Heart right ventricle (tissue), 16 donors: ENCODE measurements at regions not wholly inside any gene's neighbourhood (a gene's known extent, or its start where the extent isn't known, plus 50 kb on each side); places are given as distances from the start of the nearest gene placed in this dataset.
A peak's percentile ranks its signal among the peaks of the same experiment; 100 is the strongest.

Experiments used
- ATAC-seq, 8 donors: fragments of 200-7000 bp; cut with Tn5 transposase; one replicate each; pipeline ENCODE4 v1.9.1; 2020; ENCODE audit warnings: mild to moderate bottlenecking in 8 of 8, moderate library complexity in 8 of 8, moderate number of reproducible peaks in 1 of 8
- DNase-seq, 2 donors: peaks; one replicate each; pipeline ENCODE4 v3.0.0-alpha.2; 2020
- H3K27ac ChIP-seq, 10 donors: fragments of 200-600 bp; sonication (generic) in 2 of 10; one replicate each; pipeline versions ENCODE4 v1.5.0 to v1.8.0; 2020 to 2022; ENCODE audit warnings: mild to moderate bottlenecking in 3 of 10
- H3K27me3 ChIP-seq, 7 donors: fragments of 200-600 bp; one replicate each; pipeline ENCODE4 v1.8.0; 2021 to 2022; ENCODE audit warnings: mild to moderate bottlenecking in 2 of 7
- H3K36me3 ChIP-seq, 9 donors: fragments of 200-600 bp; sonication (generic) in 1 of 9; one replicate each; pipeline versions ENCODE4 v1.5.0 to v1.8.0; 2020 to 2022; ENCODE audit warnings: mild to moderate bottlenecking in 2 of 9
- H3K4me1 ChIP-seq, 9 donors: fragments of 200-600 bp; sonication (generic) in 1 of 9; one replicate each; pipeline versions ENCODE4 v1.5.0 to v1.8.0; 2020 to 2022; ENCODE audit warnings: mild to moderate bottlenecking in 4 of 9
- H3K4me3 ChIP-seq, 10 donors: fragments of 200-600 bp; sonication (generic) in 2 of 10; one replicate each; pipeline versions ENCODE4 v1.5.0 to v1.8.0; 2020 to 2022; ENCODE audit warnings: mild to moderate bottlenecking in 7 of 10, moderate library complexity in 2 of 10
- H3K9me3 ChIP-seq, 11 donors: fragments of 200-600 bp in 10 of 11; sonication (generic) in 2 of 11; one replicate each; pipeline versions ENCODE4 v1.5.0 to v1.8.0; 2013 to 2022; ENCODE audit warnings: mild to moderate bottlenecking in 2 of 11, control low read depth in 1 of 11, moderate library complexity in 1 of 11
- WGBS, 2 donors: extraction: QIAGEN DNeasy Blood & Tissue Kit; methylation state at CpG; one replicate each; pipeline ENCODE4 v1.1.7; 2013; ENCODE audit warnings: inconsistent platforms in 1 of 2; 5-methylcytosine and 5-hydroxymethylcytosine counted together
- intact Hi-C, 10 donors: fragments of 100-400 bp; cut with DNase I; formaldehyde crosslinking; loops; one replicate each; pipeline versions ENCODE4 v1.11.1 to v1.14.2; 2022
- TF ChIP-seq, protein P1 (sequence below), 9 donors: fragments of 200-600 bp; sonication (generic) in 2 of 9; IDR thresholded peaks; one replicate each; pipeline versions ENCODE4 v1.5.0 to v1.8.0; 2021 to 2022; ENCODE audit warnings: antibody characterized with exemption in 9 of 9, mild to moderate bottlenecking in 5 of 9, moderate library complexity in 1 of 9
- donor health status: Arrhythmogenic right ventricular cardiomyopathy.
- donor health status: ischemic (EF 13 %, LVEDD 7.1; RV severe dilation, severe dysfunction).
- donor health status: healthy with polysubstance abuse.
- donor health status: DM: no; HTN: yes; CAD: no.
- donor health status: DM: no; HTN: no; CAD: no.
- donor health status: ischemic (EF 25% LVEDD 6.9; RV normal size, moderate dysfunction).
- donor health status: ischemic (EF 25% LVEDD 5.7; RV mildly dilated, moderate dysfunction).
- donor health status: healthy.
- donor health status: DM: yes; HTN: yes; CAD: no.
- donor health status: Ischemic cardiomyopathy.
- donor health status: ischemic (EF 35%, LVEDD 5.7; RV mildly dilated, moderate dysfunction).
- donor health status: nonischemic (EF 11% LVEDD 7.7; RV severe dilation, severe dysfunction).
- donor health status: DM: yes; HTN: yes; CAD: no.
- donor health status: PGD.
- donor health status: ischemic (EF 29% LVEDD 5.4; RV normal size, mild dysfunction).
- donor health status: nonischemic (EF 23%, LVEDD 6.1; RV moderate dilation, normal function).

DNA sequence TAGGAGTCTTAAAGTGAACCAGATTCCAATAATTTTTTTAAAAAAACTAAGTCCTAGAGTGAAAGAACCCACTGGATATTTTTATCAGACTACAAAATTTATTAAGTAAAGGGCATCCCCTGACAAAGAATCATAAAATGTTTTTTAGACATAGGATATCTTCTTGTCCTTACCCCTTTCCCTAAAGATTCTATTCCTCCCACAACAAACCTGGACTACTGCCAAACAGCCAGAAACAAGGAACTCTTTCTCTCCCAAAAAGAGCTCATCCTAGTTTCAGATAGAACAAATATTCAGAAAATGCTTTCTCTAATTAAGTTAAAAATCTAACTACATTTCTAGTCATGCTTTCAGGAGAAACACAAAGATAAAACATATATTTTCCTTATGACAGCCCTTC lies 327.1 kb downstream of the FAM181B start:
- no peaks in the 10 kb centered on the region for H3K27me3 ChIP-seq
- H3K36me3 ChIP-seq = no peaks in the 10 kb centered on the region
- H3K27ac ChIP-seq = no peak overlapping the region
- DNase-seq (no peak), ATAC-seq (no peak)
- H3K4me1 ChIP-seq = no peaks in the 10 kb centered on the region
- peaks cover 0 to 4% (median 0%) of the 10 kb centered on the region in 11 donors for H3K9me3 ChIP-seq
- H3K4me3 ChIP-seq = no peak overlapping the region
- TF ChIP-seq, protein P1, sequence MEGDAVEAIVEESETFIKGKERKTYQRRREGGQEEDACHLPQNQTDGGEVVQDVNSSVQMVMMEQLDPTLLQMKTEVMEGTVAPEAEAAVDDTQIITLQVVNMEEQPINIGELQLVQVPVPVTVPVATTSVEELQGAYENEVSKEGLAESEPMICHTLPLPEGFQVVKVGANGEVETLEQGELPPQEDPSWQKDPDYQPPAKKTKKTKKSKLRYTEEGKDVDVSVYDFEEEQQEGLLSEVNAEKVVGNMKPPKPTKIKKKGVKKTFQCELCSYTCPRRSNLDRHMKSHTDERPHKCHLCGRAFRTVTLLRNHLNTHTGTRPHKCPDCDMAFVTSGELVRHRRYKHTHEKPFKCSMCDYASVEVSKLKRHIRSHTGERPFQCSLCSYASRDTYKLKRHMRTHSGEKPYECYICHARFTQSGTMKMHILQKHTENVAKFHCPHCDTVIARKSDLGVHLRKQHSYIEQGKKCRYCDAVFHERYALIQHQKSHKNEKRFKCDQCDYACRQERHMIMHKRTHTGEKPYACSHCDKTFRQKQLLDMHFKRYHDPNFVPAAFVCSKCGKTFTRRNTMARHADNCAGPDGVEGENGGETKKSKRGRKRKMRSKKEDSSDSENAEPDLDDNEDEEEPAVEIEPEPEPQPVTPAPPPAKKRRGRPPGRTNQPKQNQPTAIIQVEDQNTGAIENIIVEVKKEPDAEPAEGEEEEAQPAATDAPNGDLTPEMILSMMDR (IDR thresholded peaks at IDR 0.05) = no peak
- intact Hi-C loops = no loop called here

DNA sequence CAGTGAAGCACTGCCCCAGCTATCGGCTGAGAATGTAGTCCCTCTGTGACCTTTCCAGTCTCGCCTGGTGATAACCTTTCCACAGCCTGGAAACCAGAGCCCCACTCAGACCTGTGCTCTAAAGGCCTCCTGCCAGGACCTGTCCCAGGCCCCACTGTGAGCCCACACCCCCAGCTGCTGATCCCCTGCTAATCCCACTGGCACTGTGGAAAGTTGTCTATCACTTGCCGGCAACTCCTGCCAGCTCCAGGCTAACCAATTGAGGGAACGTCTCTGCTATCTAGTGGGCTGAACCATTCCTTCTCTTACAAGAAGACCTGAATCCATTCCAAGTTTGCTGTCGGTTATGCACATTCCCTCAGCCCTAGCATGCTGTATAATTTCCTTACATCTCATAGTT lies 328.2 kb downstream of the FAM181B start:
- H3K9me3 ChIP-seq = peaks cover 0 to 4% (median 0%) of the 10 kb centered on the region in 11 donors
- no peak overlapping the region for H3K27ac ChIP-seq
- H3K36me3 ChIP-seq = no peaks in the 10 kb centered on the region
- TF ChIP-seq, protein P1 (IDR thresholded peaks at IDR 0.05) = no peak
- 19% methylated on average over 5 of the region's 5 CpGs for WGBS, 2 donors
- intact Hi-C loops = no loop called here
- no peak overlapping the region for H3K4me3 ChIP-seq
- no peaks in the 10 kb centered on the region for H3K27me3 ChIP-seq
- no peaks in the 10 kb centered on the region for H3K4me1 ChIP-seq
- DNase-seq (no peak), ATAC-seq (peak in 3 of 8 donors; percentile 38 to 53 (median 47))

DNA sequence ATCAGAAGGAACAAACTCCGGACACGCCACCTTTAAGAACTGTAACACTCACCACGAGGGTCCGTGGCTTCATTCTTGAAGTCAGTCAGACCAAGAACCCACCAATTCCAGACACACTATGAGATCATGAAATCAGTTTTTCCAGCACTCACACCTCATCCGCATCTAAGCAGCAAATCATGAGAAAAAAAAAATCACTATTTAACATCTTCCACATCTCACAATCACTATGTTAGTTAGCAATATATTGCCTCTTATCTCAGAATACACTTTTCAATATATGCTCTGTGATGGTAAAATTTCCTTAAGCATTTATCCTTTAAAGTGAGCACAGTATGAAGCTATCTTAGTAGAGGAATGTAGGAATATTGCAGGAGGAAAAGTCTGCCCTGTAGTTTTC lies 328.7 kb downstream of the FAM181B start:
- ATAC-seq (no peak), DNase-seq (no peak)
- no peaks in the 10 kb centered on the region for H3K36me3 ChIP-seq
- TF ChIP-seq, protein P1 (IDR thresholded peaks at IDR 0.05) = no peak
- H3K9me3 ChIP-seq = peaks cover 0 to 4% (median 0%) of the 10 kb centered on the region in 11 donors
- H3K27ac ChIP-seq = no peak overlapping the region
- WGBS, 2 donors = 88 to 90% methylated on average over 5 of the region's 5 CpGs
- no peaks in the 10 kb centered on the region for H3K4me1 ChIP-seq
- intact Hi-C loops = no loop called here
- H3K27me3 ChIP-seq = no peaks in the 10 kb centered on the region
- no peak overlapping the region for H3K4me3 ChIP-seq

DNA sequence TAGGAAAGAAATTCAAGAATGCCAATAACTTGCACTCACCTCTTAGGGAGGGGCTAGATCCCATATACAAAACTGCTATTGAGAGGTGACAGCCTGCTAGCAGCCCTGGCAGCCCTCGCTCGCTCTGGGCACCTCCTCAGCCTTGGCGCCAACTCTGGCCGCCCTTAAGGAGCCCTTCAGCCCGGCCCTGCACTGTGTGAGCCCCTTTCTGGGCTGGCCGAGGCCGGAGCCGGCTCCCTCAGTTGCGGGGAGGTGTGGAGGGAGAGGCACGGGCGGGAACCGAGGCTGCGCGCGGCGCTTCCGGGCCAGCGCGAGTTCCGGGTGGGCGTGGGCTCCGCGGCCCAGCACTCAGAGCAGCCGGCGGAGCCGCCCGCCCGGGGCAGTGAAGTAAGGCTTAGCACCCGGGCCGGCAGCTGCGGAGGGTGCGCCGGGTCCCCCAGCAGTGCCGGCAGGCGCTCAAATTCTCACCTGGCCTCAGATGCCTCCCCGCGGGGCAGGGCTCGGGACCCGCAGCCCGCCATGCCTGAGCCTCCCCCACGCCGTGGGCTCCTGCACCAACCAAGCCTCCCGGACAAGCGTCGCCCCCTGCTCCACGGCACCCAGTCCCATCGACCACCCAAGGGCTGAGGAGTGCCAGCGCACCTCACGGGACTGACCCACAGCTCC lies 329.9 kb downstream of the FAM181B start:
- Histone ChIP-seq H3K36me3 (no peaks in the 10 kb centered on the region), H3K4me1 (no peaks in the 10 kb centered on the region), H3K27me3 (no peaks in the 10 kb centered on the region), H3K9me3 (peaks cover 0 to 4% (median 0%) of the 10 kb centered on the region in 11 donors), H3K4me3 (no peak overlapping the region), H3K27ac (no peak overlapping the region)
- DNase-seq (no peak), ATAC-seq (no peak)
- TF ChIP-seq, protein P1 (IDR thresholded peaks at IDR 0.05) = no peak
- intact Hi-C loops = no loop called here
- 95 to 97% methylated on average over 35 to 49 of the region's 49 CpGs for WGBS, 2 donors
